ENCODE measurements at regions not wholly inside any gene's neighbourhood (a gene's known extent, or its start where the extent isn't known, plus 50 kb on each side); places are given as distances from the start of the nearest gene placed in this dataset.

- no peak overlapping the region for H3K27ac ChIP-seq (ENCODE audit: low read depth, low read length, poor library complexity, severe bottlenecking)
- H3K9me3 ChIP-seq (ENCODE audit: low read depth, low read length, poor library complexity, severe bottlenecking): no peaks in the 10 kb centered on the region
- no peaks in the 10 kb centered on the region for H3K27me3 ChIP-seq (replicated peaks; ENCODE audit: insufficient read depth, low read depth, low read length, poor library complexity)
- TF ChIP-seq CTCF (conservative IDR thresholded peaks at IDR 0.05; ENCODE audit: low read depth, low read length) (no peak), EZH2 (IDR thresholded peaks at IDR 0.05; ENCODE audit: borderline replicate concordance, low read depth, low read length, poor library complexity, severe bottlenecking) (no peak)
- no peaks in the 10 kb centered on the region for H3K4me1 ChIP-seq (ENCODE audit: insufficient read depth, low read length, poor library complexity, severe bottlenecking)
- BruUV-seq (replicated peaks): no TSS peak
- DNase-seq (ENCODE audit: low spot score): no peak
- no peak overlapping the region for H3K4me3 ChIP-seq (ENCODE audit: low read depth, low read length, poor library complexity, severe bottlenecking)
- intact Hi-C loops (cut with micrococcal nuclease; ENCODE audit: unreplicated experiment): no loop called here
- H3K36me3 ChIP-seq (ENCODE audit: insufficient read depth, low read length, poor library complexity, severe bottlenecking): no peaks in the 10 kb centered on the region
- ChIA-PET CTCF (no interaction called here), POLR2A (ENCODE audit: low non-redundant PET) (no interaction called here)
Measured at GRCh38 chr3:72230774-72231379, 445.9 kb upstream of the PROK2 start.

- CTCF ChIA-PET: no interaction called here
Measured at GRCh38 chr3:72229952-72230351, 445.0 kb upstream of the PROK2 start.

DNA sequence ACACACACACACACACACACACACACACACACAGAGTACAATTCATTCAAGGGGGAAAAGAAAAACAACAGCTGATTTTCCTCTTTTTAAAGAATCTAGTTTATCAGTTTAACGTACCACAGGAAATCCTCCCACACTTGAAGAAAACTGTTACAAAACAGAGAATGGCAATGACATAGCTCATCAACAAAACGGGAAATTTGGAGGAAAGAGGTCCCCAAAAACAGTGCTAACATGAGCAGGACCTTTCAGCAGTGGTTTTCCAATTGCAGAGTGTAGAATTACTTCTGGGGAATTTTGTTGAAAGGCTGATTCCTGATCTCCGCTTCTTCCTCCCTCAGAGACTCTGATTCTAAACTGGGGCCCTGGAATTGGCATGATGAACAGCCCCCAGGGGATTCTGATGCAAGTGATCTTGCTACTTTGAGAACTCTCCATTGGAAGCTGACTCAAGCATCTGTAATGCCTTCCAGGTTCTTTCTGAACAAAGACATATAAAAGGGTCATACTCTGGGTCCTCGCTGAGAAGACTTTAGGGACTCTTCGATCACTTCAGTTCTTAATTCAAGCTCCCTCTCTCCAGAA lies 442.6 kb upstream of the PROK2 start:
- Histone ChIP-seq H3K36me3 (ENCODE audit: insufficient read depth, low read length, poor library complexity, severe bottlenecking) (no peaks in the 10 kb centered on the region), H3K9me3 (ENCODE audit: low read depth, low read length, poor library complexity, severe bottlenecking) (peaks cover 14% of the 10 kb centered on the region), H3K27ac (ENCODE audit: low read depth, low read length, poor library complexity, severe bottlenecking) (no peak overlapping the region), H3K4me1 (ENCODE audit: insufficient read depth, low read length, poor library complexity, severe bottlenecking) (no peaks in the 10 kb centered on the region), H3K27me3 (replicated peaks; ENCODE audit: insufficient read depth, low read depth, low read length, poor library complexity) (no peaks in the 10 kb centered on the region), H3K4me3 (ENCODE audit: low read depth, low read length, poor library complexity, severe bottlenecking) (no peak overlapping the region)
- BruUV-seq (replicated peaks): no TSS peak
- intact Hi-C loops (cut with micrococcal nuclease; ENCODE audit: unreplicated experiment): no loop called here
- no peak for TF ChIP-seq CTCF (conservative IDR thresholded peaks at IDR 0.05; ENCODE audit: low read depth, low read length)
- POLR2A ChIA-PET (ENCODE audit: low non-redundant PET): no interaction called here
- DNase-seq (ENCODE audit: low spot score): no peak
- CTCF ChIA-PET: no interaction called here

More at GRCh38 chr3:72229952-72230351, 445.0 kb upstream of the PROK2 start:
- Histone ChIP-seq H3K4me3 (ENCODE audit: low read depth, low read length, poor library complexity, severe bottlenecking) (no peak overlapping the region), H3K9me3 (ENCODE audit: low read depth, low read length, poor library complexity, severe bottlenecking) (peaks cover 4% of the 10 kb centered on the region), H3K36me3 (ENCODE audit: insufficient read depth, low read length, poor library complexity, severe bottlenecking) (no peaks in the 10 kb centered on the region), H3K27me3 (replicated peaks; ENCODE audit: insufficient read depth, low read depth, low read length, poor library complexity) (no peaks in the 10 kb centered on the region), H3K4me1 (ENCODE audit: insufficient read depth, low read length, poor library complexity, severe bottlenecking) (no peaks in the 10 kb centered on the region), H3K27ac (ENCODE audit: low read depth, low read length, poor library complexity, severe bottlenecking) (no peak overlapping the region)
- no peak for TF ChIP-seq EZH2 (IDR thresholded peaks at IDR 0.05; ENCODE audit: borderline replicate concordance, low read depth, low read length, poor library complexity, severe bottlenecking)
- TF ChIP-seq CTCF (conservative IDR thresholded peaks at IDR 0.05; ENCODE audit: low read depth, low read length): no peak
- POLR2A ChIA-PET (ENCODE audit: low non-redundant PET): no interaction called here
- intact Hi-C loops (cut with micrococcal nuclease; ENCODE audit: unreplicated experiment): no loop called here
- DNase-seq (ENCODE audit: low spot score): no peak
- BruUV-seq (replicated peaks): no TSS peak
